ENCODE measurements at regions not wholly inside any gene's neighbourhood (a gene's known extent, or its start where the extent isn't known, plus 50 kb on each side); places are given as distances from the start of the nearest gene placed in this dataset.

DNA sequence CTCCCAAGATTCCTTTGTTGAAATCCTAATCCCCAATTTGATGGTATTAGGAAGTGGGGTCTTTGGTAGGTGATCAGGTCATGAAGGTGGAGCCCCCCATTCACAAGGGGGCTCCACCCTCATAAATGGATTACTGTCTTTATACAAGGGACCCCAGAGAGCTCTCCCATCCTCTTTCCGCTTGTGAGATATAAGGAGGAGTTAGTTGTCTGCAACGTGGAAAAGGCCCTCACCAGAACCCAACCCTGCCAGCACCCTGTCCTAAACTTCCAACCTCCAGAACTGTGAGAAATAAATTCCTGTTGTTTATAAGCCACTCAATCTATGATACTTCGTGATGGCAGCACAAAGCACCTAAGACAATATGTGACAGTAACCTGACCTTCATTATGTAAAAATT is 684.1 kb upstream of the HS6ST1 start:
- Histone ChIP-seq H3K4me3 (ENCODE audit: control insufficient read depth in 2 of 3, extremely low read depth in 1 of 3, insufficient read depth in 2 of 3, low read depth in 1 of 3, low read length in 3 of 3) (no peak overlapping the region), H3K79me2 (ENCODE audit: control insufficient read depth, insufficient read depth, low read length) (no peaks in the 10 kb centered on the region), H3K9me1 (ENCODE audit: control insufficient read depth, extremely low read depth, insufficient read depth, low read length) (no peaks in the 10 kb centered on the region), H3K27me3 (ENCODE audit: control insufficient read depth, extremely low read depth, insufficient read depth, low read length) (no peaks in the 10 kb centered on the region), H3K27ac (ENCODE audit: control insufficient read depth, insufficient read depth, low read length) (no peak overlapping the region), H2AFZ (ENCODE audit: control insufficient read depth, low read length) (no peak overlapping the region), H3K4me2 (ENCODE audit: control insufficient read depth, extremely low read depth, insufficient read depth, low read depth, low read length) (no peak overlapping the region), H3K4me1 (ENCODE audit: control insufficient read depth, extremely low read depth, insufficient read depth, low read length) (peaks cover 2% of the 10 kb centered on the region), H3K9me3 (ENCODE audit: control insufficient read depth, low read depth, low read length) (no peaks in the 10 kb centered on the region), H4K20me1 (ENCODE audit: control insufficient read depth, extremely low read depth, insufficient read depth, low read length) (no peaks in the 10 kb centered on the region), H3K36me3 (ENCODE audit: control insufficient read depth in 2 of 2, extremely low read depth in 1 of 2, insufficient read depth in 2 of 2, low read length in 2 of 2) (no peaks in the 10 kb centered on the region), H3K9ac (ENCODE audit: control insufficient read depth, extremely low read depth, insufficient read depth, low read length) (no peak overlapping the region)
- TF ChIP-seq EZH2 (IDR thresholded peaks at IDR 0.05; ENCODE audit: low read length): no peak
- TF ChIP-seq, protein P1, sequence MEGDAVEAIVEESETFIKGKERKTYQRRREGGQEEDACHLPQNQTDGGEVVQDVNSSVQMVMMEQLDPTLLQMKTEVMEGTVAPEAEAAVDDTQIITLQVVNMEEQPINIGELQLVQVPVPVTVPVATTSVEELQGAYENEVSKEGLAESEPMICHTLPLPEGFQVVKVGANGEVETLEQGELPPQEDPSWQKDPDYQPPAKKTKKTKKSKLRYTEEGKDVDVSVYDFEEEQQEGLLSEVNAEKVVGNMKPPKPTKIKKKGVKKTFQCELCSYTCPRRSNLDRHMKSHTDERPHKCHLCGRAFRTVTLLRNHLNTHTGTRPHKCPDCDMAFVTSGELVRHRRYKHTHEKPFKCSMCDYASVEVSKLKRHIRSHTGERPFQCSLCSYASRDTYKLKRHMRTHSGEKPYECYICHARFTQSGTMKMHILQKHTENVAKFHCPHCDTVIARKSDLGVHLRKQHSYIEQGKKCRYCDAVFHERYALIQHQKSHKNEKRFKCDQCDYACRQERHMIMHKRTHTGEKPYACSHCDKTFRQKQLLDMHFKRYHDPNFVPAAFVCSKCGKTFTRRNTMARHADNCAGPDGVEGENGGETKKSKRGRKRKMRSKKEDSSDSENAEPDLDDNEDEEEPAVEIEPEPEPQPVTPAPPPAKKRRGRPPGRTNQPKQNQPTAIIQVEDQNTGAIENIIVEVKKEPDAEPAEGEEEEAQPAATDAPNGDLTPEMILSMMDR (optimal IDR thresholded peaks at IDR 0.05 in 1 of 3, IDR thresholded peaks at IDR 0.05 in 1 of 3, conservative IDR thresholded peaks at IDR 0.05 in 1 of 3; ENCODE audit: extremely low read depth in 1 of 3, insufficient read depth in 2 of 3, low read length in 3 of 3): no peak
- dilution Hi-C loops (cut with MboI; ENCODE audit: extremely low pct_ligation_motif_present, low sequenced_read_pairs): no loop called here
- no peak for DNase-seq (ENCODE audit: low read depth, low spot score)
- FAIRE-seq: no peak

DNA sequence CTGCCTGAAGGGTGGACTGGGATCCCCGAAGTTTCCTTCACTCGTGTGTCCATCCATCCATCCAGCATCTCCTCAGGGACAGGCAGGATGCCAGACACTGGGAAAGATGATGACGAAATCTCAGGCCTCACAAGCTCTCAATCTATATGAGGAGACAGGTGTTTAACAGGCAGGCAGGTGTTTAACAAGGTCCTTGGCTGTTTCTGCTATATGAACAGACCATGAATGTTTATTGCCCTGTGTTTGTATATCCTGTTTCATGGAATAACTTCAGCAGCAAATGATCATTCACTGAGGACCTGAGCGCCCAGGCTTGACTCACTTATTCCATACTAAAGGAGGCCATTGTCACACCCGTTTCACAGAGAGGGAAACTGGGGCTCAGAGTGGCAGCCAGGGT is 685.8 kb upstream of the HS6ST1 start:
- Histone ChIP-seq H3K4me3 (ENCODE audit: control insufficient read depth in 2 of 3, extremely low read depth in 1 of 3, insufficient read depth in 2 of 3, low read depth in 1 of 3, low read length in 3 of 3) (no peak overlapping the region), H4K20me1 (ENCODE audit: control insufficient read depth, extremely low read depth, insufficient read depth, low read length) (no peaks in the 10 kb centered on the region), H3K27me3 (ENCODE audit: control insufficient read depth, extremely low read depth, insufficient read depth, low read length) (no peaks in the 10 kb centered on the region), H3K9me1 (ENCODE audit: control insufficient read depth, extremely low read depth, insufficient read depth, low read length) (no peaks in the 10 kb centered on the region), H3K9ac (ENCODE audit: control insufficient read depth, extremely low read depth, insufficient read depth, low read length) (no peak overlapping the region), H3K4me2 (ENCODE audit: control insufficient read depth, extremely low read depth, insufficient read depth, low read depth, low read length) (no peak overlapping the region), H3K79me2 (ENCODE audit: control insufficient read depth, insufficient read depth, low read length) (no peaks in the 10 kb centered on the region), H2AFZ (ENCODE audit: control insufficient read depth, low read length) (no peak overlapping the region), H3K9me3 (ENCODE audit: control insufficient read depth, low read depth, low read length) (no peaks in the 10 kb centered on the region), H3K4me1 (ENCODE audit: control insufficient read depth, extremely low read depth, insufficient read depth, low read length) (peaks cover 12% of the 10 kb centered on the region), H3K27ac (ENCODE audit: control insufficient read depth, insufficient read depth, low read length) (no peak overlapping the region), H3K36me3 (ENCODE audit: control insufficient read depth in 2 of 2, extremely low read depth in 1 of 2, insufficient read depth in 2 of 2, low read length in 2 of 2) (no peaks in the 10 kb centered on the region)
- FAIRE-seq (no peak), DNase-seq (ENCODE audit: low read depth, low spot score) (no peak)
- TF ChIP-seq, protein P1 (optimal IDR thresholded peaks at IDR 0.05 in 1 of 3, IDR thresholded peaks at IDR 0.05 in 1 of 3, conservative IDR thresholded peaks at IDR 0.05 in 1 of 3; ENCODE audit: extremely low read depth in 1 of 3, insufficient read depth in 2 of 3, low read length in 3 of 3): no peak
- dilution Hi-C loops (cut with MboI; ENCODE audit: extremely low pct_ligation_motif_present, low sequenced_read_pairs): no loop called here
